HG02973 (cell line): ENCODE measurements at regions not wholly inside any gene's neighbourhood (a gene's known extent, or its start where the extent isn't known, plus 50 kb on each side); places are given as distances from the start of the nearest gene placed in this dataset.

Experiments used
- ATAC-seq: cut with Tn5 transposase; IDR thresholded peaks from one replicate; pipeline ENCODE4 v1.9.1; 2021; ENCODE audit warnings: moderate library complexity; ENCODE audit not compliant: unreplicated experiment

DNA sequence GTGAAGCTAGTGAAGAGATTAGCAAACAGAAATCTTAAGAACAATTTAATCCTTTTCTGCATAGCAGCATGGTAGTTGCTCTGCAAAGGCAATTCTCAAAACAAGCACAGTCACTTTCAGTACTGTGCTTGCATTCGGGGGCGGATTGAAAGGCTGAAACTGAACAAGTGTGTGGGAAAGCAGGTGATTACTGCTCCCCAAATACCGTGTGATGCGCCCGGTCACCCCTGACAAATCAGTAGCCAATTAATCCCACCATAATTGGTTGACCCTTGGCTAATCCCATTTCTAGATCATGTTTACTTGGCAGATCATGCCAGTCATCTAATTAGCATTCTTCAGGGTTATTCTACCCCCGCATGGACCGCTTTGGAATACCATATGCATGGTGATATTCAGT is 76.5 kb upstream of the ADRB1 start:
- no peak for ATAC-seq

DNA sequence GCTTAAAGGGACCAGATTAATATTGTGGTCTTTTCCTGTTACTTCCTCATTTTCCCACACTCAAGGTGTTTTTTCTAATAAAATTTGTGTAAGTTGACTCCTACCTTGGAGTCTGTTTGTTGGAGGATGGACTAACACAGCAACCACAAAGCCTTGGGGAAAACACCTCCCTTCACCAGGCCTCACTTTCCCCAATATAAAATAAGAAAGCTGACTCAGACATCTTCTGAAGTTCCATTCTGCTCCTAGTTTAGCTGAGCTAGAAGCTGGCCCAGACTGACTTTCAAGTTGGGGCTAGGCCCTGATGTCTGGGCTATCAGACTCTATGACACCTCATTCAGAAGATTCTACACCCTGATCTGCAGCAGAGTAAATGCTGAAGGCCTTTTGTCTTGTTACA is 73.0 kb upstream of the ADRB1 start:
- ATAC-seq = no peak

DNA sequence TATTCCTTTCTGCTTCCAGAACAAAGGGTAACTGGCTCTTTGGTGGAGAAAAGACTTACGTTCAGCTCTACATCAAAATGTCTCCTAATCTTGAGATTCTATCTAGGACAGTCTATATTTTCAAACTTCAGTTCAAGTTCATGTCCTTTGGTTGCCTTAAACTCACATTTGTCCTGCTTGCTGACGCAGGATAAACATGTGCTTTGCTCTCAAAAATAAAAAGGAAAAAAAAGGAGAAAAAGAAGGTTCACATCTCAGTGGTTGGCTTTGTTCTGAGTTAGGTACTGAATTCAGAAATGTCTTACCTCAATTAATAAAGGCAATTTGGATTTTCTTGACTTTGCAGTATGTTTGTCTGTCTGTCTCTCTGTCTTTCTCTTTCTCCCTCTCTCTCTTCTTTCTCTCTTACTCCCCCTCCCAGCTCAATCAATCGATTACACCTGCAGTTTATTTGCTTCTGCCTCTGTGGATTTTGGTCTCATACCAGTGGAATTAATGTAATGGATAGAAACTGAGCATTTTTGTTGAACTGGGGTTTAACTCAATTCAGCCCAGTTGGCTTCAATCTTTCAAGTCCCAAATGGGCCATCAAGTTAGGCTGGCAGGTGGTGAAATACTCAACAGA is 72.2 kb upstream of the ADRB1 start:
- ATAC-seq = no peak

DNA sequence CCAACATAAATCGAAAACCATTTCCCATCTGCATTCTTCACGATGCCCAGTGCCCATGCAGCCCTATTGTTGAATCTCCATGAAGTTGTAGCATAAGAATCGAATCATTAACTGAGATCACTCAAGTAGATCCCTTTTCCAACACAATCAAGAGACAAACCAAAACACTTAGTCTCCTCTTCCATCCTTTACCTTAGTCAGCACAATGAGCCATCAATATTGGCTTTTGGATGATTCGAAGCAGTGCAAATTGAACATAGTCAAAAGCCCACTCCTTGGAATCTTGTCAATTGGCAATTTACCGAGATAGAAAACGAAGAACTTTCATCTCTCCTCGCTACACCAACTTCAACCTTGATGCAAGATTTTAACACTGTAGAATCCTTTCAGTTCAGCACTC is 66.5 kb upstream of the ADRB1 start:
- no peak for ATAC-seq

DNA sequence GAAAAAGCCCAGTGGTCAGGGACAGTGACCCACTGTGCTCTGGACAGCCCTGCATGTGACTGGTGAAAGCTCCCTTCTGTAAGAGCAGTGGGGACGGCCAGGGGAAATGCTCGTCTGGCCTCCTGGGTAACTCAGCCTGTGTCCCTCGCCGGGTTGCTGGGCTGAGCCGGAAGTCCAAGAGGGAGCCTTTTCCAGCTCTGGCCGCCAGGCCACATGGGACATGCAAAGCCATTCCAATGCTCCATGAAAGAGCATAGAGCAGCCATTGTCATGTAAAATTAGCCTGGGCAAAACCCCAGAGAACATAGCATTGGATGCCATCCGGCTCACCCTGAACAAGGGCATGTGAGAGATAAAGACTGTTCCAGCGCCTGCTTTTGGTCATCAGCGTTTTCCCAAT is 64.9 kb upstream of the ADRB1 start:
- no peak for ATAC-seq

DNA sequence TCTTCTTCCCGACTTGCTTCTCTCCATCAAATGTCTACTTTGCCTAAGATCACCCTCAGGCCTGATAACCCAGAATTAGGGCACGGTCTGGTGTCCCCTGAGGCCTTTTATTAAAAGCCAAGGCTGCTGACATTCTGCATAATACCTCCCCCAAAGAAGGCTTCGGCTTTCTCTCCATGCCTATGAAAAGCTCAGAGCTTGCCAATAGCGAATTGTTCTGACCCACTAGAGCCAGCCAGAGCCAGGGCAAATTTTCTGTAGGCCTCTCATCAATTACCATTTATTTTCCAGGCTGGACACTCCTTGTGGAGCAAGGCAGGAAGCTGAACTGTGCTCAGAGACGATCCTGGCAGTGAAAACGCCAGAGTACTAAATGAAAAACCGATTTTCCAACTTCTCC is 64.3 kb upstream of the ADRB1 start:
- ATAC-seq = no peak

DNA sequence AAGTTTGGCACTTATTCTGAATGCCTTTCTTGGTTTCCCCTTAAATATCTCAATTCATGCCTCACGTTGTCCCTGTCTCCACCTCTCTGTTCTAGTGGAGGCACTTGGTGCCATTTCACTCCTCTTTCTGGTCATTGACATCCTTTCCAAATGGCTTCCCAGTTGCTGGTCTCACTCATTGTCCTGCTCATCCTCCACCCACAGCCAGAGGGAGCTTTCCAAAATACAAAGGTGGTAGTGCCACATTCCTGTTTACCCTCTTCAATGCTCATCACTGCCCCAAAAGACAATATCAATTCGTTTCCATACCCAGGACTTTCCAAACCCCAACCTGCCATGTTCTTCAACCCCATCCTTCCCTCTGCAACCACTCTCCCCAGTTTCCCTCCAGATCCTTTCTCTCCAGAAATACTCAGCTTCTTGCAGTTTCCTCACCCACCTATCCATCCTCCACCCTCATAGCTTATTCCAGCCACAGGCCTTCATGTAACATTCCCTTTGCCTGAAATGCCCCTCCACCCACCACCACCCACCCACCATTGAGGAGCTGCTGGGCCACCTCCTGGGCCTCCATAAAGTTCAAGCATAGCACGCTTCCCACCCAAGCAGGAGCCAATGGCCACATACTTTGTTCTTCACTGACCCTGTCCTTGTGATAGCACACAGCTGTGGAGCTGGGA is 63.1 kb upstream of the ADRB1 start:
- ATAC-seq = no peak

DNA sequence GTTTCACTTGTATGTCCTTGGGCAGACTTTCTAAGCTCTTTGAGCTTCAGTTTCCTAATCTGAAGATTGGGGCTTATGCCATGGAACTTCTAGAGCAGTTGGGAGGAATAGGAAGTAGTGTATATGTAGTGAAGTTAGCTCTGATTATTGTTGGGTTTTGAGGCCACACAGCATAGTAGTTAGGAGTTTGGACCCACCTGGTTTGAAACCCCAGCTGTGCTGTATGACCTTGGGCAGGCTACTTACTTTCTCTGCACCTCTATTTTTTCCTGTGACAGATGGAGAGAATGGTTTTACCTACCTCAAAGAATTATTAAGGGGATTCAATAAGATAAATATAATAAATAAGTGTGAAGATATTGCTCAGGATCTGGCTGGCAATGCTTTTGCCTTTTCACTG is 61.4 kb upstream of the ADRB1 start:
- ATAC-seq = peak; percentile 12

DNA sequence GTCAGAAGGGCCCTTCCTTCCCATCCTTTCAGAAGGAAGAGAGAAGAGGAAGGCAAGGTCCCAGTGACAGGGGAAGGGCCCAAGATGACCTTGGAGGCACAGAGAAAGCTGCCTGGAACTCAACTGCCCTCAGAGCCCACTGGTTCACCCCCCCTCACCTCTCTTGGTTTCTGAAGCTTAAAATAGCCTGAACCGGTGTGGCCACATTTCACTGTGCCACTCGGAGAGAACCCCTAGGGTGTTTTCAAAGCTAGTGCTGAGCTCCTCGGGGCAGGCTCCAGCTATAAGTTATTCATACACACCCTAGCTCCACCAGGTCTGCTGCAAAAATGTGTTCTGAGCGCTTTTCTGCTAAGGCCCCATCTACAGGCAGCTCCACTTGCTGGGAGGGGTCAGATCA is 60.9 kb upstream of the ADRB1 start:
- peak; percentile 71 for ATAC-seq

DNA sequence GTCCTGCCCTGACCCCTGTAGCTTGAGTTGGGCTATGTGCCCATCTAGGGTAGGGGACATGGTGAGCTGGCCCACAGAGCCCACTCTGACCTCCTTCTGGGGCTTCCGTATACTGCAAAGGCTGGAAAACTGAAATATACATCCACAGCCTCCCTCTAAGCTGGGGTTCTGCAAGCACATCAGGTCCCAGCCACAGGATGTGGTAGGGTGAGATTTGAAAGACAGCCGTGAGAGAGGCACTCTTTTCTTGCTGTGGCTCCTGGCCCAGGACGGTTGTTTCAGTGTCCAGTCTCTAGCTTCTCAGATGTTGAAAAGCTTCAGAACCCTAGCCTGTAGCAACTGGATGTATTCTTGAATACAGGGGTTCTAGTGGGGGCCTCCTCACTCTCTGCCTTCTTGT is 60.1 kb upstream of the ADRB1 start:
- no peak for ATAC-seq

DNA sequence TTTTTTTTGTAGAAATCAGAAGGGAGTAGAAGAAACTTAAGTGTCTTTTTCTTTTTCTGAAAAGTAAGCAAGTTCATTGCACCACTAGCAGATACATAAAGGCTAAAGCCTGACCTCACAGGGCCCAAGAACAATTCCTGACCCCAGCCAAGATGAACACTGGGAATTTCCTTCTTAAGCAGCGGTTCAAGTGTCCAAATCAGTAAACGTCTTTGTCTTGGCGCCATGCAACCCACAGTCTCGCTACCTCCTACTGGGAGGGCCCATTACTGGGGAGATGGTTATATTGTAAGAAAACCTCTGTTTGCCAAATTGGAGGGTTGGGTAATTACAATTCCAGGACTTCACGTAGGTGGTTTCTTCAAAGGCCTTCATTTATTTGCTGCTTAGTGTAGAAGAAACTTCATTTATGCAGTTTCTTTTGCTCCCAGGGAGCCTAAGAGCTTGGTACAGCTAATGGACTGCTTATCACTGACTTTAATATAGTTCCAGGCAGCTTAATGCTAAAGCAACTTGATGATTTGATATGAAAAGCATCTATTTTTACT is 58.3 kb upstream of the ADRB1 start:
- no peak for ATAC-seq

DNA sequence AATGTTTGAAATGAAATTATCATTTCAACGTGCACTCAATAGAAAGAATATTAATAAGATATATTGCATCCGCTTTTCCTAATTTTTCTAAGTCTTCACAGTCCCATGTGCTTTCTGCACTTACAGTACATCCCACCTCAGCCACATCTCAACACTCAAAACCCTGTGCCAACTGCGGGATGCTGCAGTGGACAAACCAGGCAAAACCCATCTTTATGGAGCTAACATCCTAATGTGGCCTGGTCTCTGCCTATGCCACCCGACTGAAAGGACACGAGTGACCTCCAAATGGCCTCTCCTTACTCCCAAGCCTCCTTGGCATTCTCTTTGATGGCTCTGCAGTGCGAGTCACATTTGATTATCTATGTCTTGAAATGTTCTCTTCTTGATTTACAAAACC is 57.4 kb upstream of the ADRB1 start:
- ATAC-seq = no peak

DNA sequence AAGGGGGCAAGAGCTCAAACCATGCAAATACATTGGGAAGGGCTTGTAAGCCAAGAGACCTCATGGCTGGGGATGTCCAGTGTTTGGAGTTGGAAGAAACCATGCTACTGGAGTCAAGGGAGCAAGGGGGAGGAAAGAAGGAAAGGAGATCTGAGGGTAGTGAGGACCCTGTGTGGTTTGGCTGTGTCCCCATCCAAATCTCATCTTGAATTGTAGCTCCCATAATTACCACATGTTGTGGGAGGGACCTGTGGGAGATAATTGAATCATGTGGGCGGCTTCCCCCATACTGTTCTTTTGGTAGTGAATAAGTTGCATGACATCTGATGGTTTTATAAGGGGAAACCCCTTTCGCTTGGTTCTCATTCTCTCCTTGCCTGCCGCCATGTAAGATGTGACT is 56.5 kb upstream of the ADRB1 start:
- no peak for ATAC-seq

DNA sequence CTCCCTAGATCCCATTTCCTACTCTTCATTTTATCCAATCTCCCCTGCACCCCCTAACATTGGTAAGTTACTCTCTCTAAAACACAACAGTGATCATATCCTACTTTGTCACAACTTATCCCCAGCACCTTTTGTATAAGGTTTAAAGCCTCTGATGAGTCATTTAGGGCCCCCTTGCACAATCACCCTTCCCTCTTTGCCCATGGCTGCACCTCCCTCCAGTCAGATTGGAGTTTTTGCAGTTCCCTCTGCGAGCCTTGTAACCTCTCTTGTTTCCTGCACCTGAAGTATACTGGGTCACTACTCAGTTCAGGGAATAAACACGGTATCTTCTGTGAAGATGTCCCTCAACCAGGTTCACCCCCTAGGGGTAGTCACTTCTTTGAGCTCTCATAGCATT is 55.9 kb upstream of the ADRB1 start:
- ATAC-seq = no peak

DNA sequence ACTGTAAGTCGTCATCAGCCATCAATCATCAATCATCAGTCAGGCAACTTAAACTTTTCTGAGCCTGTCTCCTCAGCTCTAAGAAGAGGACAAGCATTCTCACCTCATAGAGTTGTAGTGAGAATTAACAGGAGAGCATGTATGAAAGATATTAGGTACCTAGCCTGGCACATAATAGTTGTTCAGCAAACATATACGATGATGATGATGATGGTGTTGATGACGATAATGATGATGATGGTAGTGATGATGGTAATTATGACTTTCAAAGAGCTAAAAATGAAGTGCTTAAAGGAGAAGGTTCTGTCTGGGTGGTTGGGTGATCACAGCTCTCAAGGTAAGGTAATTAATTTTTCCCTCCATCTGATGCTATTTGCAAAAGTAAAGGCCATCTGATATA is 55.1 kb upstream of the ADRB1 start:
- no peak for ATAC-seq

DNA sequence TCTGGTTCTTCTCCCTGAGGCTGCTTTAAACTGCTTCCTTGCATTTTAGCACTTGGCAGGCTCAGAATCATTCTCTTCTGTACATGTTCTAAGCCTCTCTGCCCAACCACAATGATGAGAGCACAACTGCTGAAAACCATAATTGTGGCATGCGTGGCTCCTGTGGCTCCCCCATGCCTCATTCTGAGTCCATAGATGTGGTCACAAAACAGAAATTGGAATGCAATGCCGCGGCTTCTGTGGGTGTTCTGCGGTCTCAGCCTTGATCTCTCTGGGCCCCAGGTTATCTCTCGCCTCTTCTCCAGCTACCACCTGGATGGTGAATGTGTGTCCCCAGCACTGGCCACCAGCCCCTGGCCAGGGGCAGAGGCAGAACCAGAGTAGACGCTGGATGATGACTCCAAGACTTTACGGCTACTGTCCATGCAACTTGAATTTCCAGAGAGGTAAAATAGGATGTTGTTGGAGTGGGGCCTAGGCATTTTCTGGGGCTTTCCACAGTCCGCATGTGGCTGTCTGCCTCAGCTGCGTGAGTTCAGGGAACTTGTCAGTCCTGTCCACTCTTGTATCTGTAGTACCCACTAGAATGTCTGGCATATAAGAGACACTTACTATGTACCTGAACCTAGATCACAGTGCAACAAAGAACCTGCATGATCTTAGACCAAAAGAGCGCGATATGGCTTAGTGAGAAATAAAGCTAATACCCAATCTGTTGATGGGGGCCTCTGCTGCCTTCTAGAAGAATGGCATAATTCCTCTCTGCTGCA is 52.4 kb upstream of the ADRB1 start:
- no peak for ATAC-seq

DNA sequence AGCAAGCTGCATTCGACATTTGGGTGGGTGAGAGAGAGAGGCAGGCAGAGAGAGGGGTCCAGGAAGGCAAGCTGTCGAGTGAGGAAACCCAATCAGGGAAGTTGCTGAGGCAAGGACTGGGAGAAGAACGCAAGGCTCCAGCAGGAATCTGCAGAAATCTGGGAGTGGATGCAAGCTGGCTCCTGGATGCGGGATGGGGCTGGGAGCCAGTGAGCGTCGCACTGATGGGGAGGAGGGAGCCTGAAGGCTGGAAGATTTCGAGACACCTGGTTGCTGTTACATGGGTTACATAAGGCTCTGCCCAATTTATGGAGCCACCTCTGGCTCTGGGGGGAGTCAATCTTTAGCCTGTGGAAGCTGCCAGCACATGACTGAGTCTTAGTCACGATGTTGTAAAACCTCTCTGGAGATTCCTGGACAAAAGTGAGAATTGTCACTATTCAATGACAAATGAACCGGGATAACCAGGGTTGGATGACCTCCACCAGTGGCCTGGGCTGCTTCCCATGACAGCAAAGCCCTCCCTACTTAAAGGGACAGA is 51.1 kb upstream of the ADRB1 start:
- ATAC-seq = no peak

DNA sequence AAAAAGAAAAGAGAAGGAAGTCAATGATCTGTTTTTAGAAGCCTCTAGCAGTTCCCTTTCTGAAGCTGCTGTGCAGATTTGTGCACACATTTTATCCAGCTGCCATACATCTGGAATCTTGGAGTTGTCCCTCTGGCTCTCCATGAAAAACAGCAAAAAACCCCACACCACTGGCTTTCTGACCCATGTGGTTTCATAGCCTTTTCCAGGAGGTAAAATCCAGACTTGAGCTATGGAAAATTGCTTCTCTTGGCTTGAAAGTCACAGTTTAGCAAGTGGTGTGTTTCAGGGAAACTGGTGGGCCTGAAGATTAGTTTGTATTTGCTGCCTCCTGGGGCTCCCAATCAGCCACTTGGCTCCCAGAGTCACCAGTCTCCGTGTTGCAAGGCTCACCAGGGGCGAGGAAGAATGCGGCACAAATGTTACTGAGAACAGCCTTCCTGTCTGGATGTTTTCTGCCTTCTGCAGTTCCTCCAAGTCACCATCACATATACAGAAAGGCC is 50.1 kb upstream of the ADRB1 start:
- ATAC-seq = no peak
